HG03342 (cell line): ENCODE measurements at regions not wholly inside any gene's neighbourhood (a gene's known extent, or its start where the extent isn't known, plus 50 kb on each side); places are given as distances from the start of the nearest gene placed in this dataset.

ENCODE experiments used
- ATAC-seq: cut with Tn5 transposase; IDR thresholded peaks from one replicate; pipeline ENCODE4 v1.9.1; 2021; ENCODE audit warnings: mild to moderate bottlenecking, moderate library complexity; ENCODE audit not compliant: unreplicated experiment

- no peak for ATAC-seq
Measured at GRCh38 chr5:124796495-124796894, 50.1 kb upstream of the ZNF608 start.

DNA sequence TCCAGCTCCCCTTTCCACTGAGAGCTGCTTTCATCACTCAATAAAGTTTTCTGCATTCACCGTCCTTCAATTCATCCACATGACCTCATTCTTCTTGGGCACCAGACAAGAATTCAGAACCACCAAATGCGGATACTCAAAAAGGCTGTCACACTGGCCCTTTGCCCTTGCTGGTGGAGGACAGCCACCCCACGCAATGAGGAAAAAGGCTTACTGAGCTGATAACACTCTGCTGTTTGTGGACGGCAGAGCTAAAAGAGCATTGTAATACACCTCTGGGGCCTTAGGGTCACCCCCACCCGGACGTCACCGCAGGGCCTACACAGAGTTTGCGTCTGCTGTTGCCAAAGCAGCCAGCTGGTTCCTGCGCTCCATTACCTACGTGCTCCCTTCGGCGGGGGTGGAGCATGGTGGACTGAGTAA, 51.2 kb upstream of the ZNF608 start:
- ATAC-seq: no peak

- no peak for ATAC-seq
Measured at GRCh38 chr5:124798890-124799289, 52.5 kb upstream of the ZNF608 start.

- no peak for ATAC-seq
Measured at GRCh38 chr5:124801551-124801950, 55.1 kb upstream of the ZNF608 start.

GRCh38 chr5:124803617-124804323, 57.3 kb upstream of the ZNF608 start:
- ATAC-seq: no peak

GRCh38 chr5:124806026-124806372, 59.6 kb upstream of the ZNF608 start:
- ATAC-seq: no peak

DNA sequence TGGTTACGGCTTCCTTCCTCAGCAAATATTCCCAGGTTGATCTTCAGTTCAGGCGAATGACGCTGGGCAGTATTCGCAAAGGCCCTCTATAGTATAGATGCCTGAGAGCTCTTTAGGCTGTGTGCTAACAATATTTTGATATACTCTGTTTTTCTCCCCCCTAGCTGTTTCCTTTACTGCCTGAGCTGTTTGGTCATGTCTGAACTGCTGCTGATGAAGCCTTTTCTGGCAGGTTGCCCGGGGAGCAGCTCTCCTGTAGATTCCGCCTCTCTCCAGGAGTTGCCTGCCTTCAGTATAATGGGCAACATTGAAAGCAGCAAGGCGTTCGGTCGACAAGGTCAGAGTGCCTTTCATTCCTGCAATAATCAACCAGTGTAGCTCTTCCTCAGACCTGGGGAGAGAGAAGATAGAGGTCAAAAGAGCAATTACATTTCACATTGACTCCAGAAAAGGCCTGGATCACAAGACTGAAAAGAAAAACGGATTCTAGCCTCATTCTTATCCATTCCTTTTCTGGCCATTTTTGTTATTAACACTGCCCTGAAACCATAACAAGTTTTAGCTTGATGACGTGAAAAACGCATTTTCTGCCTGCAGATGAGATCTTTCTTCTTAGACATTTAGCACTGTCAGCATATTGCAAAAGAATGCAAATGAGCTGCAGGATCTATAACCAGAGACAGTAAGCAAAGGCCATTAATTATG, 60.1 kb upstream of the ZNF608 start:
- ATAC-seq: no peak

DNA sequence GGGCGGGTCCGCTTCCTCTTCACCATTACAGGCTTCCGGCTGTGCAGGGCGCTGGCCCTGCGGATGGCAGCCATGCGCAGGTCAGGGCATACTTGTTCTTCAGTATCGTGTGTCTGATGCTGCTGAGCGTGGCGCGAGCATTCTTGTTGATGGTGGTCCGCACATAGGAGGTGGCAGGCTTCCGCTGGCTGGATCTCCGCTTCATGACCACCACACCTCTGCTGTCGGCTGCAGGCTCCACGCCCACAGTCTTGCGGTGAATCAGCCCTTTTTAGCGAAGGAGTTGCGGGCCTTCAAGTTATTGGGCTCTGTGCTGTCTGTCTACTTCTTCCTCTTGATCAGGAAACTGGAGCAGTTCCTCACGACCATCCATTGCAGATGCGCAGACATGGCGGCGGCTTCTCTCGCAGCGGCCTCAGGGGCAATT, 62.4 kb upstream of the ZNF608 start:
- no peak for ATAC-seq

DNA sequence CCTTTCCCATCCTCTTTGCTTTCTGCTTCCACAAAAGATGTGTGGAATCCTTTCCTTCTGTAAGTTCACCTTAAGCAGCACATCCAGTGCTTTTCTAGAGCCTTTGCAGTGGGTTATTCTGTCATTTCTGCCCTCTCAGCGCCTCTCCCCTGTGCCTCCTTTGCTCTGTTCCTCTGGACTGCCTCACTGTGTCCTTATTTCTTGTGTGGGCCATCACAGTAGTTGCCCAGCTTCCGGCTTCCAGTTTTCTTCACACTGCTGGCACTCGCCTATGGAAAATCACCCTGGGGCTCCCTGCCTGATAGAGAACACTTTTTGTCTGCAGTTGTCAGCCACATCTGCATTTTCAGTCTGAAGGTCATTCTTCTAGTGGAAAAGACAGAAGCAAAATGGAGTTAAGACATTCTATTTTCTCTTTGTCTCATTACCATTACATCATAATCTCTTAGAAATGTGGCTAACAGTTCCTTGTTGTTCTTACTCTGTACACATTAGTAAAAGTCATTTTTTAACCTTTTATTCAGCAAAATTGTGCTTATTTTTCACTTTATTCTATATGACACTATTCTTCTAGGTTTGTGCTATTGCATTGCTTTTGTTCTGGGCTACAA, 64.1 kb upstream of the ZNF608 start:
- ATAC-seq: no peak

- no peak for ATAC-seq
Measured at GRCh38 chr5:124812771-124813358, 66.4 kb upstream of the ZNF608 start.

DNA sequence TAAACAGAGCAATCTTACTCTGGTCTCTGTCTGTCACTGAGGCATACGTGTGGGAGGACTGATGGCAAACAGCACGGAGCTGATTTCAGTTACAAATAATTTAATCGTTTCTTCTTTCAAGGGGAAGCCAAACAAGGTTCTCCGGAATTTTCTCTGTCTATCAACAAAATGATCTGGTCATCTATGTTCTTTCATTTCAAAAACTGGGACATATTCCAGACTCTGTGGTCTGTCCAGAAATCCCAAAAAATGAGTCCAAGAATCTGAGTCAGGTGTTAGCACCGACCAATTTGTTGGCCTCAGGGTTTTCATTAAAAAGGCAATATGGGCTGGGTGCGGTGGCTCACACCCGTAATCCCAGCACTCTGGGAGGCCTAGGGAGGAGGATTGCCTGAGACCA, 69.9 kb upstream of the ZNF608 start:
- no peak for ATAC-seq

DNA sequence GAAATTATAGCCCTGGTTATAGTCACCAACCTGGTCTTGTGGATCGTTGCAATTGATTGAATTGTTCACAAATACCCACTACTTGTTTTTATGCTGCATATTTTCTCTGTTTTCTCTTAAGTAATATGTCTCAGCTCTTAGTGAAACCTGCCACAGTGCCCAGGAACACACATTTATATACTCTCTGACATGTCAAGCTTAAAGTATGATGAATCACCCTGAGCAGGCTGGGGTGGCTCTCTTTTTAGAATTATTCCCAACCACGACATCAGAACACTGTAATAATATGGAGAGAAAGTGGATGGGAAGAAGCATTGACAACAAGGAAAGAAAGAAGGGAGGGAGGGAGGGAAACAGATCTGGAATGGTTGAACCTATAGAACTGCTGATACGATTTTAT, 72.8 kb upstream of the ZNF608 start:
- no peak for ATAC-seq

- no peak for ATAC-seq
Measured at GRCh38 chr5:124822647-124823046, 76.2 kb upstream of the ZNF608 start.

GRCh38 chr5:124823380-124823779, 76.9 kb upstream of the ZNF608 start:
- no peak for ATAC-seq

DNA sequence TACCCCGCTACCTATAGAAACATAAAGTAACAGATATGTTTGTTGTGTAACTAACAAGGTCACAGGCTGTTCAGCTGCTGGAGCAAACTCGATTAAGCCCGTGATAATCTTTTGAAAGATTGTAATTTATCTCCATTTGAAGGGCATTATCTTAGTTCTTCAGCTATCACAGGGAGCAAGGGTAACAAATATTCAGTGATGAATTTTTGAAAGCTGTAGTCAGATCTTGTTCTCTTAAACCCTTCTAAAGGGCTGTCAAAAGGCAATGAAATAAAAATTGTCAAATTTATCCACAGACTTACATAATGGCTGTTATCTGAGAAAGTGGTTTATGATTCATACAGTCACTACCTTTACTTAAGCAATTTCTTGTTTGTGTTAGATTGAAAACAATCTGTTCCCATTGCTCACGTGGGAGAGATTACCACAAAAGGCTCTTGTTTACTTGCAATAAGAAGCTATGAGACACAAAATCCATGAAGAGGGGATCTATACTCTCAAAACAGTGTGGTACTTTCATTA, 78.3 kb upstream of the ZNF608 start:
- ATAC-seq: no peak

GRCh38 chr5:124825250-124825982, 79.0 kb upstream of the ZNF608 start:
- ATAC-seq: peak; percentile 78

- ATAC-seq: peak; percentile 5
Measured at GRCh38 chr5:124825983-124826337, 79.5 kb upstream of the ZNF608 start.

GRCh38 chr5:124828731-124829234, 82.3 kb upstream of the ZNF608 start:
- no peak for ATAC-seq

GRCh38 chr5:124831687-124832240, 85.3 kb upstream of the ZNF608 start:
- ATAC-seq: no peak

GRCh38 chr5:124832510-124832909, 86.1 kb upstream of the ZNF608 start:
- no peak for ATAC-seq
